Endothelial cell (in vitro differentiated cells): ENCODE measurements at regions not wholly inside any gene's neighbourhood (a gene's known extent, or its start where the extent isn't known, plus 50 kb on each side); places are given as distances from the start of the nearest gene placed in this dataset.

Source experiments
- DNase-seq: peaks from one replicate; pipeline ENCODE4 v3.0.0; 2021; ENCODE audit warnings: low spot score
- H3K27ac Mint-ChIP-seq: one replicate; pipeline ENCODE4 v1.8.0; 2021; ENCODE audit warnings: mixed read lengths, inconsistent platforms; ENCODE audit not compliant: unreplicated experiment
- H3K27me3 Mint-ChIP-seq: one replicate; pipeline ENCODE4 v1.8.0; 2021; ENCODE audit warnings: mild to moderate bottlenecking, moderate library complexity, mixed read lengths, inconsistent platforms; ENCODE audit not compliant: unreplicated experiment
- H3K36me3 Mint-ChIP-seq: one replicate; pipeline ENCODE4 v1.8.0; 2021; ENCODE audit warnings: mild to moderate bottlenecking, low read depth, mixed read lengths, inconsistent platforms; ENCODE audit not compliant: unreplicated experiment
- H3K4me1 Mint-ChIP-seq: one replicate; pipeline ENCODE4 v1.8.0; 2021; ENCODE audit warnings: mild to moderate bottlenecking, mixed read lengths, inconsistent platforms; ENCODE audit not compliant: unreplicated experiment
- H3K4me3 Mint-ChIP-seq: one replicate; pipeline ENCODE4 v1.8.0; 2021; ENCODE audit warnings: mild to moderate bottlenecking, mixed read lengths, inconsistent platforms; ENCODE audit not compliant: unreplicated experiment
- H3K9me3 Mint-ChIP-seq: one replicate; pipeline ENCODE4 v1.8.0; 2021; ENCODE audit warnings: mixed read lengths, inconsistent platforms; ENCODE audit not compliant: unreplicated experiment
- CTCF ChIP-seq: fragments of 200-600 bp; sonication (generic); IDR thresholded peaks from one replicate; pipeline ENCODE4 v1.5.0; 2021; ENCODE audit warnings: antibody characterized with exemption; ENCODE audit not compliant: unreplicated experiment

GRCh38 chr2:144999071-144999875 is 479.4 kb upstream of the ZEB2 start:
- no peak for DNase-seq
- Mint-ChIP-seq H3K9me3 (no peaks in the 10 kb centered on the region), H3K27ac (no peak overlapping the region), H3K27me3 (no peaks in the 10 kb centered on the region), H3K4me1 (peaks cover 3% of the 10 kb centered on the region), H3K36me3 (no peaks in the 10 kb centered on the region), H3K4me3 (no peak overlapping the region)
- no peak for TF ChIP-seq CTCF

- Mint-ChIP-seq H3K27me3 (no peaks in the 10 kb centered on the region), H3K36me3 (no peaks in the 10 kb centered on the region), H3K9me3 (no peaks in the 10 kb centered on the region), H3K27ac (no peak overlapping the region), H3K4me1 (peaks cover 9% of the 10 kb centered on the region), H3K4me3 (no peak overlapping the region)
- DNase-seq, result no peak
- TF ChIP-seq CTCF, result no peak
Observed at GRCh38 chr2:144998435-144998834, 478.5 kb upstream of the ZEB2 start.

- DNase-seq, result no peak
- Mint-ChIP-seq H3K36me3 (no peaks in the 10 kb centered on the region), H3K27ac (no peak overlapping the region), H3K27me3 (no peaks in the 10 kb centered on the region), H3K4me3 (no peak overlapping the region), H3K9me3 (peaks cover 5% of the 10 kb centered on the region), H3K4me1 (peaks cover 9% of the 10 kb centered on the region)
- no peak for TF ChIP-seq CTCF
Observed at GRCh38 chr2:144996225-144996795, 476.4 kb upstream of the ZEB2 start.

- TF ChIP-seq CTCF, result no peak
- peaks cover 9% of the 10 kb centered on the region for H3K4me1 Mint-ChIP-seq
- H3K4me3 Mint-ChIP-seq, result no peak overlapping the region
- H3K27ac Mint-ChIP-seq, result no peak overlapping the region
- peaks cover 6% of the 10 kb centered on the region for H3K9me3 Mint-ChIP-seq
- no peaks in the 10 kb centered on the region for H3K36me3 Mint-ChIP-seq
- H3K27me3 Mint-ChIP-seq, result no peaks in the 10 kb centered on the region
- DNase-seq, result no peak
Observed at GRCh38 chr2:144995482-144995881, 475.6 kb upstream of the ZEB2 start.

- peaks cover 17% of the 10 kb centered on the region for H3K4me1 Mint-ChIP-seq
- no peaks in the 10 kb centered on the region for H3K36me3 Mint-ChIP-seq
- H3K4me3 Mint-ChIP-seq, result no peak overlapping the region
- no peak overlapping the region for H3K27ac Mint-ChIP-seq
- no peak for TF ChIP-seq CTCF
- no peaks in the 10 kb centered on the region for H3K27me3 Mint-ChIP-seq
- peaks cover 6% of the 10 kb centered on the region for H3K9me3 Mint-ChIP-seq
- no peak for DNase-seq
Observed at GRCh38 chr2:144990661-144991060, 470.7 kb upstream of the ZEB2 start.
